Body of pancreas (tissue), 4 donors: ENCODE measurements at regions not wholly inside any gene's neighbourhood (a gene's known extent, or its start where the extent isn't known, plus 50 kb on each side); places are given as distances from the start of the nearest gene placed in this dataset.

Experiments
- ATAC-seq: fragments of 150-250 bp; one replicate; pipeline ENCODE4 v1.9.1; 2016
- DNase-seq, 4 donors: peaks; one replicate each; pipeline ENCODE4 v3.0.0-alpha.2; 2019
- H3K27ac ChIP-seq, 4 donors: fragments of 200-600 bp; sonication (generic); 1 replicate in 3 of 4; 2 replicates in 1 of 4; pipeline versions ENCODE4 v1.5.1 to v1.6.1; 2016 to 2019; ENCODE audit warnings: mild to moderate bottlenecking in 1 of 4, mixed read lengths in 1 of 4, moderate library complexity in 1 of 4
- H3K27me3 ChIP-seq, 2 donors: fragments of 200-600 bp; sonication (generic); one replicate each; pipeline ENCODE4 v1.6.0; 2016; ENCODE audit warnings: mild to moderate bottlenecking in 1 of 2
- H3K36me3 ChIP-seq, 2 donors: fragments of 200-600 bp; sonication (generic); replicated peaks in 1 of 2; 2 replicates each; pipeline ENCODE4 v1.5.1; 2016; ENCODE audit warnings: low read depth in 2 of 2; ENCODE audit not compliant: insufficient read depth in 1 of 2
- H3K4me1 ChIP-seq: fragments of 200-600 bp; sonication (generic); one replicate; pipeline ENCODE4 v1.6.0; 2016
- H3K4me3 ChIP-seq, 2 donors: fragments of 200-600 bp; sonication (generic); 1 replicate in 1 of 2; 2 replicates in 1 of 2; pipeline ENCODE4 v1.5.1; 2016 to 2019
- H3K9me3 ChIP-seq, 3 donors: fragments of 200-600 bp; sonication (generic); 1 replicate in 2 of 3; 2 replicates in 1 of 3; pipeline ENCODE4 v1.5.1; 2016
- CTCF ChIP-seq, 7 experiments: fragments of 450-650 bp in 4 of 7; fragments of 200-600 bp in 3 of 7; sonication (generic) in 3 of 7; IDR thresholded peaks; one replicate each; pipeline ENCODE4 v1.5.1; 2016 to 2019; ENCODE audit warnings: antibody characterized with exemption in 7 of 7
- POLR2A ChIP-seq, 3 donors: fragments of 450-650 bp; IDR thresholded peaks; one replicate each; pipeline ENCODE4 v1.6.1; 2016; ENCODE audit warnings: antibody characterized with exemption in 3 of 3, mild to moderate bottlenecking in 2 of 3
- WGBS, 2 donors: methylation state at CpG; one replicate each; pipeline ENCODE4 v1.1.5; 2017; 5-methylcytosine and 5-hydroxymethylcytosine counted together
- intact Hi-C: fragments of 100-400 bp; cut with DNase I; formaldehyde crosslinking; loops from one replicate; pipeline ENCODE4 v1.15.1; 2023

- Histone ChIP-seq H3K36me3 (no peaks in the 10 kb centered on the region), H3K4me1 (no peaks in the 10 kb centered on the region), H3K4me3 (no peak overlapping the region), H3K27ac (no peak overlapping the region), H3K27me3 (no peaks in the 10 kb centered on the region), H3K9me3 (no peaks in the 10 kb centered on the region)
- intact Hi-C loops: no loop called here
- DNase-seq (no peak), ATAC-seq (no peak)
- TF ChIP-seq CTCF (IDR thresholded peaks at IDR 0.05) (no peak), POLR2A (IDR thresholded peaks at IDR 0.05) (no peak)
- 33 to 71% methylated on average over 3 to 5 of the region's 5 CpGs for WGBS, 2 donors
Measured at GRCh38 chr14:36048667-36049066, 127.9 kb downstream of the PTCSC3 start.

GRCh38 chr14:36047912-36048311 is 128.6 kb downstream of the PTCSC3 start:
- ATAC-seq (no peak), DNase-seq (no peak)
- 64 to 72% methylated on average over 4 of the region's 4 CpGs for WGBS, 2 donors
- Histone ChIP-seq H3K9me3 (no peaks in the 10 kb centered on the region), H3K27me3 (no peaks in the 10 kb centered on the region), H3K4me1 (no peaks in the 10 kb centered on the region), H3K36me3 (no peaks in the 10 kb centered on the region), H3K27ac (no peak overlapping the region), H3K4me3 (no peak overlapping the region)
- intact Hi-C loops: no loop called here
- no peak for TF ChIP-seq CTCF (IDR thresholded peaks at IDR 0.05)
- TF ChIP-seq POLR2A (IDR thresholded peaks at IDR 0.05): no peak

- no peak for DNase-seq
- Histone ChIP-seq H3K4me3 (no peak overlapping the region), H3K27ac (no peak overlapping the region), H3K27me3 (no peaks in the 10 kb centered on the region), H3K4me1 (no peaks in the 10 kb centered on the region), H3K9me3 (no peaks in the 10 kb centered on the region), H3K36me3 (no peaks in the 10 kb centered on the region)
- intact Hi-C loops: no loop called here
- WGBS, 2 donors: 79 to 85% methylated on average over 2 of the region's 2 CpGs
- TF ChIP-seq POLR2A (IDR thresholded peaks at IDR 0.05) (no peak), CTCF (IDR thresholded peaks at IDR 0.05) (no peak)
- ATAC-seq: no peak
Measured at GRCh38 chr14:36035675-36036074, 140.8 kb downstream of the PTCSC3 start.

GRCh38 chr14:36028665-36029064 is 147.9 kb downstream of the PTCSC3 start:
- no peaks in the 10 kb centered on the region for H3K27me3 ChIP-seq
- ATAC-seq: no peak
- DNase-seq: no peak
- H3K27ac ChIP-seq: no peak overlapping the region
- H3K4me1 ChIP-seq: no peaks in the 10 kb centered on the region
- intact Hi-C loops: no loop called here
- TF ChIP-seq POLR2A (IDR thresholded peaks at IDR 0.05): no peak
- no peak for TF ChIP-seq CTCF (IDR thresholded peaks at IDR 0.05)
- no peaks in the 10 kb centered on the region for H3K36me3 ChIP-seq
- H3K9me3 ChIP-seq: no peaks in the 10 kb centered on the region
- 33 to 44% methylated on average over 3 of the region's 3 CpGs for WGBS, 2 donors
- H3K4me3 ChIP-seq: no peak overlapping the region

GRCh38 chr14:36028218-36028617 is 148.3 kb downstream of the PTCSC3 start:
- Histone ChIP-seq H3K36me3 (no peaks in the 10 kb centered on the region), H3K4me1 (no peaks in the 10 kb centered on the region), H3K9me3 (no peaks in the 10 kb centered on the region), H3K27ac (no peak overlapping the region), H3K27me3 (no peaks in the 10 kb centered on the region), H3K4me3 (no peak overlapping the region)
- intact Hi-C loops: no loop called here
- DNase-seq: no peak
- no peak for ATAC-seq
- TF ChIP-seq POLR2A (IDR thresholded peaks at IDR 0.05) (no peak), CTCF (IDR thresholded peaks at IDR 0.05) (no peak)
- 73 to 83% methylated on average over 4 of the region's 4 CpGs for WGBS, 2 donors
